WTC11 (cell line): ENCODE measurements at regions not wholly inside any gene's neighbourhood (a gene's known extent, or its start where the extent isn't known, plus 50 kb on each side); places are given as distances from the start of the nearest gene placed in this dataset.

Source experiments
- AR ChIP-seq: fragments of 250-450 bp; sonication (Bioruptor Pico); IDR thresholded peaks from 2 replicates; pipeline ENCODE4 v1.9.0; 2021; ENCODE audit warnings: mild to moderate bottlenecking
- CTCF ChIP-seq: fragments of 200-600 bp; IDR thresholded peaks from 2 replicates; pipeline ENCODE4 v1.8.0; 2022; ENCODE audit warnings: antibody characterized with exemption
- ERG ChIP-seq: fragments of 250-450 bp; sonication (Bioruptor Pico); IDR thresholded peaks from 2 replicates; pipeline ENCODE4 v1.8.0; 2021; ENCODE audit warnings: mild to moderate bottlenecking
- FOXK1 ChIP-seq: sonication (generic); formaldehyde crosslinking; IDR thresholded peaks from 2 replicates; pipeline ENCODE4 v1.8.0; 2022; ENCODE audit warnings: mild to moderate bottlenecking, moderate library complexity, missing genetic modification reagents
- FOXP1 ChIP-seq: sonication (generic); formaldehyde crosslinking; IDR thresholded peaks from 2 replicates; pipeline ENCODE4 v1.8.0; 2022; ENCODE audit warnings: missing genetic modification reagents, mild to moderate bottlenecking, moderate library complexity, borderline replicate concordance

DNA sequence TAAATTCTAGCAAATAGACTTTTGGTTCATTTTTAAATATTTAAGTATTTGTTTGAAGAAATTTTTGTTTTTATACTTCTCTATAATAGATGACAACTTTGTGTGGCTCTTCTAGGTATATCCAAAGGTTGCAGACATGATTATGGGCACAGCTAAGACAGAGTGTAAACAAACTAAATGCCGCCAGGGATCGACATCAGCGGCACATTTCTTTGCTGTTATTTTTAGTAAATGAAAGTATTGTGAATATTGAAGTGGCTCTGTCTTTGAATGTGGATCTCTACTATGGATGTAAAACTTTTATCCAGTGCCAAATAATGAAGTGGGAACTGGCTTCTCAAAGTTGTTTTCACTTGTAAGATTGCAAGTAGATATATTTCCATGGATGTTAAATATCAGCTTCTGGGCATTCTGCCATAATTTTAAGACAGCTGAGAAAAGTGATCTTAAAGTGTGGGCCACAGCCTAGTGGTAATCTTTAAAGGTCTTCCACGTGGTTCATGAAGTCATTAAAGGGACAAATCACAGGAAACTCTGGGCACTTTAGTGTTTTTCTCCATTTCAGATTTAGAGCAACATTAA, 589.9 kb downstream of the ZNF608 start:
- TF ChIP-seq AR: no peak
- no peak for TF ChIP-seq FOXP1 (CRISPR knock-in tag)
- TF ChIP-seq ERG (CRISPR knock-in tag): no peak
- no peak for TF ChIP-seq FOXK1 (CRISPR knock-in tag)
- TF ChIP-seq CTCF: no peak
